Thyroid gland (tissue), 4 donors: ENCODE measurements at regions not wholly inside any gene's neighbourhood (a gene's known extent, or its start where the extent isn't known, plus 50 kb on each side); places are given as distances from the start of the nearest gene placed in this dataset.

Experiments used
- POLR2A ChIP-seq, 2 donors: fragments of 450-650 bp; IDR thresholded peaks; one replicate each; pipeline ENCODE4 v1.6.1; 2017; ENCODE audit warnings: antibody characterized with exemption in 2 of 2, mild to moderate bottlenecking in 2 of 2, moderate library complexity in 1 of 2
- TF ChIP-seq, protein P1 (sequence below), 6 experiments: fragments of 200-600 bp in 3 of 6; fragments of 450-650 bp in 3 of 6; sonication (generic) in 3 of 6; IDR thresholded peaks; one replicate each; pipeline ENCODE4 v1.5.1; 2016 to 2019; ENCODE audit warnings: antibody characterized with exemption in 6 of 6, mild to moderate bottlenecking in 2 of 6, inconsistent platforms in 1 of 6, moderate library complexity in 1 of 6

DNA sequence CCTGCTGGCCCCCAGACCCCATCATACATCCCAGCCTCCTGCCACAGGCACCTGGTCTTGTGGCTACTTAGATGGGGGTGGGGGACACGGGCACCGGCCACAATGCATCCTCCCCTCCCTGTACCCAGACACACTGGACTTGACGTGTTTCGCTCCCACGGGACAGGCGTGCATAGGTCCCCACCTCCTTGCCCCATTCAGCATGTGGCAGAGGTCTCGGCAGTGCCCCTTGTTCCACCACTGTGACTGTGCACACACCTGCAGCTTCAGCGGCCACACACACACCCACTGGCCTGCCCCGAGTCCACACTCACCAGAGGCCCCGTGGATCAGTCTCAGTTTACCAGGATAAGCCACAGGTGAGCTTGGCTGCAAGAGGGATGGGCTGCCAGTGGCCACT, 109.6 kb downstream of the ENGASE start:
- TF ChIP-seq, protein P1, sequence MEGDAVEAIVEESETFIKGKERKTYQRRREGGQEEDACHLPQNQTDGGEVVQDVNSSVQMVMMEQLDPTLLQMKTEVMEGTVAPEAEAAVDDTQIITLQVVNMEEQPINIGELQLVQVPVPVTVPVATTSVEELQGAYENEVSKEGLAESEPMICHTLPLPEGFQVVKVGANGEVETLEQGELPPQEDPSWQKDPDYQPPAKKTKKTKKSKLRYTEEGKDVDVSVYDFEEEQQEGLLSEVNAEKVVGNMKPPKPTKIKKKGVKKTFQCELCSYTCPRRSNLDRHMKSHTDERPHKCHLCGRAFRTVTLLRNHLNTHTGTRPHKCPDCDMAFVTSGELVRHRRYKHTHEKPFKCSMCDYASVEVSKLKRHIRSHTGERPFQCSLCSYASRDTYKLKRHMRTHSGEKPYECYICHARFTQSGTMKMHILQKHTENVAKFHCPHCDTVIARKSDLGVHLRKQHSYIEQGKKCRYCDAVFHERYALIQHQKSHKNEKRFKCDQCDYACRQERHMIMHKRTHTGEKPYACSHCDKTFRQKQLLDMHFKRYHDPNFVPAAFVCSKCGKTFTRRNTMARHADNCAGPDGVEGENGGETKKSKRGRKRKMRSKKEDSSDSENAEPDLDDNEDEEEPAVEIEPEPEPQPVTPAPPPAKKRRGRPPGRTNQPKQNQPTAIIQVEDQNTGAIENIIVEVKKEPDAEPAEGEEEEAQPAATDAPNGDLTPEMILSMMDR (IDR thresholded peaks at IDR 0.05): no peak
- no peak for TF ChIP-seq POLR2A (IDR thresholded peaks at IDR 0.05)
